Activated CD4-positive, alpha-beta T cell treated with anti-CD3 and anti-CD28 coated beads for 48 hours (primary cell): ENCODE measurements at regions not wholly inside any gene's neighbourhood (a gene's known extent, or its start where the extent isn't known, plus 50 kb on each side); places are given as distances from the start of the nearest gene placed in this dataset.
"Not testable (repeated sequence)": the region's sequence is repeated elsewhere in the genome, so short reads cannot be mapped to it uniquely, and the experiment has no call there.

ENCODE experiments used
- DNase-seq: peaks from one replicate; pipeline ENCODE4 v3.0.0-alpha.2; 2020

GRCh38 chr20:56773749-56774148, 144.6 kb downstream of the TFAP2C start:
- no peak for DNase-seq

- no peak for DNase-seq
Measured at GRCh38 chr20:56774873-56775272, 145.8 kb downstream of the TFAP2C start.

- no peak for DNase-seq
Measured at GRCh38 chr20:56776345-56776744, 147.2 kb downstream of the TFAP2C start.

- DNase-seq: no peak
Measured at GRCh38 chr20:56778765-56779195, 149.7 kb downstream of the TFAP2C start.

GRCh38 chr20:56779452-56780143, 150.5 kb downstream of the TFAP2C start:
- DNase-seq: no peak

- no peak for DNase-seq
Measured at GRCh38 chr20:56780266-56780665, 151.2 kb downstream of the TFAP2C start.

GRCh38 chr20:56781108-56781739, 152.1 kb downstream of the TFAP2C start:
- DNase-seq: no peak

GRCh38 chr20:56781987-56782560, 153.0 kb downstream of the TFAP2C start:
- DNase-seq: not testable (repeated sequence)

- not testable (repeated sequence) for DNase-seq
Measured at GRCh38 chr20:56782814-56783213, 153.7 kb downstream of the TFAP2C start.

GRCh38 chr20:56783826-56784225, 154.7 kb downstream of the TFAP2C start:
- DNase-seq: no peak

- DNase-seq: no peak
Measured at GRCh38 chr20:56786503-56786902, 157.4 kb downstream of the TFAP2C start.

GRCh38 chr20:56788041-56788670, 159.1 kb downstream of the TFAP2C start:
- DNase-seq: no peak

GRCh38 chr20:56788671-56789610, 159.8 kb downstream of the TFAP2C start:
- DNase-seq: no peak

GRCh38 chr20:56793916-56794315, 164.8 kb downstream of the TFAP2C start:
- no peak for DNase-seq

GRCh38 chr20:56795492-56795891, 166.4 kb downstream of the TFAP2C start:
- no peak for DNase-seq

- no peak for DNase-seq
Measured at GRCh38 chr20:56796345-56796744, 167.2 kb downstream of the TFAP2C start.

- DNase-seq: no peak
Measured at GRCh38 chr20:56797023-56797422, 167.9 kb downstream of the TFAP2C start.

- no peak for DNase-seq
Measured at GRCh38 chr20:56798634-56799033, 169.5 kb downstream of the TFAP2C start.

GRCh38 chr20:56799187-56799586, 170.1 kb downstream of the TFAP2C start:
- no peak for DNase-seq

GRCh38 chr20:56800088-56800487, 171.0 kb downstream of the TFAP2C start:
- no peak for DNase-seq

- no peak for DNase-seq
Measured at GRCh38 chr20:56801971-56802755, 173.1 kb downstream of the TFAP2C start.

GRCh38 chr20:56802805-56803204, 173.7 kb downstream of the TFAP2C start:
- no peak for DNase-seq
